Hepatocyte (in vitro differentiated cells): ENCODE measurements at regions not wholly inside any gene's neighbourhood (a gene's known extent, or its start where the extent isn't known, plus 50 kb on each side); places are given as distances from the start of the nearest gene placed in this dataset.
A peak's percentile ranks its signal among the peaks of the same experiment; 100 is the strongest.

ENCODE experiments used
- EZH2phosphoT487 ChIP-seq: fragments of 200-600 bp; sonication (generic); IDR thresholded peaks from one replicate; pipeline ENCODE4 v1.6.1; 2018; ENCODE audit warnings: antibody characterized with exemption, mild to moderate bottlenecking, low read depth, moderate library complexity; ENCODE audit not compliant: unreplicated experiment, severe bottlenecking
- TF ChIP-seq, protein P1 (sequence below): fragments of 200-600 bp; sonication (generic); IDR thresholded peaks from 2 replicates; pipeline ENCODE4 v1.5.1; 2016; ENCODE audit warnings: antibody characterized with exemption, mild to moderate bottlenecking; ENCODE audit not compliant: poor library complexity

DNA sequence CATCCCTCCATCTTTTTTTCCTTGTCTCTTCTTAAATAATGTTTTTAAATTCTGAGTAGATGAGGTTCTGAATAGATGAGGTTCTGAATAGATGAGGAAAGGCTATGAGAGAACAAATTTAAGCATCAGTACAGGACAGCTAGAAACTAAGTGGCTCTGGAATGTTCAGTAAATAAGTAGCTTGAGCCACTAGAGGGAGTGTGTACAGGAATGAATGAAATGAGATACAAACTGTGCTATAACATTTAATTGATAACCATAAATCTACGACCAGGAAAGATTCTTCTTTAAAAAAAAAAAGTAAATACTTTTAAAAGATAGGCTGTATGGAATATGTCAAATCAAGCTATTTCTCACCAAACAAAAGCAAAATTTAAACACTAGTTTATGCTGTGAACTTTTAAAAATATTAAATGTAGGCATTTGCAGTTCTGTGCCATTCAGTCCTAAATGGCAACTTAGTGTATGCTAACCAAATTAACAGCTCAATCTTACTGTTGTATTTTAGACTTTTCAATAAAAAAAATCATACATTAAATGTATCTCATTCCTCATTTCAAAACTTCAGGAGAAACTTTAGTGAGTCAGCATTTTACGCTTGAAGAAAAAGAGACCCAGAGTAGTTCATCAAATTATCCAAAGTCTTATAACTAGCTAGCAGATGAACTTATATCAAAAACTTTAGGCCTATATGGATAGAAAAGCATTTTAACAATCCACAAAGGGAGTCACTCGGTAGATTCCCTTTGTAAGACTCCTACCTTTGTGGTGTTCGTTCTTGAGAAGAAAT is 70.4 kb upstream of the SNX2 start:
- TF ChIP-seq, protein P1, sequence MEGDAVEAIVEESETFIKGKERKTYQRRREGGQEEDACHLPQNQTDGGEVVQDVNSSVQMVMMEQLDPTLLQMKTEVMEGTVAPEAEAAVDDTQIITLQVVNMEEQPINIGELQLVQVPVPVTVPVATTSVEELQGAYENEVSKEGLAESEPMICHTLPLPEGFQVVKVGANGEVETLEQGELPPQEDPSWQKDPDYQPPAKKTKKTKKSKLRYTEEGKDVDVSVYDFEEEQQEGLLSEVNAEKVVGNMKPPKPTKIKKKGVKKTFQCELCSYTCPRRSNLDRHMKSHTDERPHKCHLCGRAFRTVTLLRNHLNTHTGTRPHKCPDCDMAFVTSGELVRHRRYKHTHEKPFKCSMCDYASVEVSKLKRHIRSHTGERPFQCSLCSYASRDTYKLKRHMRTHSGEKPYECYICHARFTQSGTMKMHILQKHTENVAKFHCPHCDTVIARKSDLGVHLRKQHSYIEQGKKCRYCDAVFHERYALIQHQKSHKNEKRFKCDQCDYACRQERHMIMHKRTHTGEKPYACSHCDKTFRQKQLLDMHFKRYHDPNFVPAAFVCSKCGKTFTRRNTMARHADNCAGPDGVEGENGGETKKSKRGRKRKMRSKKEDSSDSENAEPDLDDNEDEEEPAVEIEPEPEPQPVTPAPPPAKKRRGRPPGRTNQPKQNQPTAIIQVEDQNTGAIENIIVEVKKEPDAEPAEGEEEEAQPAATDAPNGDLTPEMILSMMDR, result peak; percentile 63
- no peak for TF ChIP-seq EZH2phosphoT487
